A549 (cell line): ENCODE measurements at regions not wholly inside any gene's neighbourhood (a gene's known extent, or its start where the extent isn't known, plus 50 kb on each side); places are given as distances from the start of the nearest gene placed in this dataset.

Source experiments
- ATAC-seq, 2 experiments: fragments of 200-7000 bp in 1 of 2; fragments of >200 bp in 1 of 2; cut with Nextera tagmentation in 1 of 2; cut with Tn5 transposase in 1 of 2; 3 replicates each; pipeline versions ENCODE4 v1.8.0 to v1.9.1; 2018 to 2020; ENCODE audit warnings: mild to moderate bottlenecking in 1 of 2, moderate library complexity in 1 of 2
- CTCF ChIA-PET: fragments of 300-600 bp; sonication (Branson Sonifier 250); formaldehyde crosslinking; extraction: SDS; loops from one replicate; lab custom pipeline; 2021; ENCODE audit warnings: antibody characterized with exemption, inconsistent platforms; lab: Yijun Ruan, JAX
- POLR2A ChIA-PET: fragments of 350-600 bp; formaldehyde crosslinking; extraction: SDS; loops from one replicate; lab custom pipeline; 2021; ENCODE audit warnings: antibody characterized with exemption, inconsistent platforms; lab: Yijun Ruan, JAX
- DNase-seq, 2 experiments: peaks; one replicate each; pipeline versions ENCODE4 v3.0.0 to v3.0.0-alpha.2; 2011 to 2016; ENCODE audit warnings: low read depth in 1 of 2, low spot score in 1 of 2
- FAIRE-seq: peaks from 2 replicates; lab custom pipeline; 2011; peaks lifted over from hg19 to GRCh38; lab: Jason Lieb, UNC
- H3K27ac ChIP-seq, 2 experiments: fragments of >200 bp; sonication (Bioruptor Twin); formaldehyde crosslinking; 3 replicates each; pipeline ENCODE4 v1.5.1; 2016 to 2017
- H3K4me1 ChIP-seq: fragments of >200 bp; sonication (Bioruptor Twin); formaldehyde crosslinking; 3 replicates; pipeline ENCODE4 v1.6.1; 2016
- H3K4me2 ChIP-seq: fragments of >200 bp; sonication (Bioruptor Twin); formaldehyde crosslinking; 3 replicates; pipeline ENCODE4 v1.6.1; 2016
- H3K4me3 ChIP-seq: fragments of >200 bp; sonication (Bioruptor Twin); formaldehyde crosslinking; 3 replicates; pipeline ENCODE4 v1.5.1; 2016
- H3K9me3 ChIP-seq: fragments of >200 bp; sonication (Bioruptor Twin); formaldehyde crosslinking; 3 replicates; pipeline ENCODE4 v1.6.1; 2016
- ATOH8 ChIP-seq: fragments of 250-450 bp; sonication (Bioruptor Pico); IDR thresholded peaks from 2 replicates; pipeline ENCODE4 v1.5.0; 2020; ENCODE audit warnings: low read depth, mild to moderate bottlenecking, moderate library complexity
- CBX2 ChIP-seq: fragments of 200-600 bp; sonication (generic); IDR thresholded peaks from 2 replicates; pipeline ENCODE4 v1.6.1; 2016; ENCODE audit warnings: low read depth, mild to moderate bottlenecking, borderline replicate concordance
- CTCF ChIP-seq: fragments of >200 bp; sonication (Bioruptor Twin); formaldehyde crosslinking; IDR thresholded peaks from 3 replicates; pipeline ENCODE4 v1.5.1; 2016
- EHMT2 ChIP-seq: fragments of 200-600 bp; sonication (generic); IDR thresholded peaks from 2 replicates; pipeline ENCODE4 v1.6.1; 2016; ENCODE audit warnings: antibody characterized with exemption, low read depth, mild to moderate bottlenecking, moderate library complexity
- FOSL2 ChIP-seq, 2 experiments: fragments of 450-650 bp in 1 of 2; fragments of >200 bp in 1 of 2; sonication (Bioruptor Twin) in 1 of 2; formaldehyde crosslinking; IDR thresholded peaks; 2 replicates each; pipeline versions ENCODE4 v1.5.0 to v1.6.1; 2016 to 2020; ENCODE audit warnings: mild to moderate bottlenecking in 1 of 2, moderate library complexity in 1 of 2
- HDAC2 ChIP-seq: fragments of 200-600 bp; sonication (generic); IDR thresholded peaks from 2 replicates; pipeline ENCODE4 v1.6.1; 2016
- HOXA7 ChIP-seq: fragments of 250-450 bp; sonication (Bioruptor Pico); IDR thresholded peaks from 2 replicates; pipeline ENCODE4 v1.5.0; 2020; ENCODE audit warnings: mild to moderate bottlenecking, moderate library complexity
- HOXB13 ChIP-seq: fragments of 250-450 bp; sonication (Bioruptor Pico); IDR thresholded peaks from 2 replicates; pipeline ENCODE4 v1.5.0; 2020; ENCODE audit warnings: low read depth, mild to moderate bottlenecking, moderate library complexity
- JUN ChIP-seq, 2 experiments: fragments of >200 bp; sonication (Bioruptor Twin); formaldehyde crosslinking; IDR thresholded peaks; 2 replicates in 1 of 2; 3 replicates in 1 of 2; pipeline ENCODE4 v1.6.1; 2016 to 2017
- JUNB ChIP-seq: fragments of >200 bp; sonication (Bioruptor Twin); formaldehyde crosslinking; IDR thresholded peaks from 2 replicates; pipeline ENCODE4 v1.6.1; 2016
- KDM1A ChIP-seq: fragments of 200-600 bp; sonication (generic); IDR thresholded peaks from 2 replicates; pipeline ENCODE4 v1.6.1; 2016; ENCODE audit warnings: low read depth, mild to moderate bottlenecking
- MYC ChIP-seq: IDR thresholded peaks from 2 replicates; pipeline ENCODE4 v1.6.1; 2012; ENCODE audit warnings: mild to moderate bottlenecking, inconsistent platforms, low read length, improper control_type of control experiment, borderline replicate concordance
- PBX3 ChIP-seq: IDR thresholded peaks from 2 replicates; pipeline ENCODE4 v1.6.1; 2012
- POLR2AphosphoS2 ChIP-seq: conservative IDR thresholded peaks from 2 replicates; pipeline ENCODE4 v1.6.1; 2012; ENCODE audit warnings: low read length, improper control_type of control experiment, inconsistent platforms
- RARB ChIP-seq: fragments of 250-450 bp; sonication (Bioruptor Pico); IDR thresholded peaks from 2 replicates; pipeline ENCODE4 v1.8.0; 2021; ENCODE audit warnings: mild to moderate bottlenecking, moderate library complexity
- TFCP2L1 ChIP-seq: fragments of 250-450 bp; sonication (Bioruptor Pico); IDR thresholded peaks from 2 replicates; pipeline ENCODE4 v1.5.0; 2021; ENCODE audit warnings: mild to moderate bottlenecking
- ZSCAN20 ChIP-seq: fragments of 250-450 bp; sonication (Bioruptor Pico); IDR thresholded peaks from 2 replicates; pipeline ENCODE4 v1.8.0; 2022; ENCODE audit warnings: mild to moderate bottlenecking, moderate library complexity
- WGBS: methylation state at CpG from one replicate; pipeline ENCODE4 v1.1.6; 2017; ENCODE audit errors: missing lambda C conversion rate; 5-methylcytosine and 5-hydroxymethylcytosine counted together
- TF ChIP-seq, protein P1 (sequence below): fragments of 450-650 bp; IDR thresholded peaks from 2 replicates; pipeline ENCODE4 v1.6.1; 2014; ENCODE audit warnings: antibody characterized with exemption
- TF ChIP-seq, protein P2 (sequence below): fragments of >200 bp; sonication (Bioruptor Twin); formaldehyde crosslinking; IDR thresholded peaks from 3 replicates; pipeline ENCODE4 v1.6.1; 2016
- TF ChIP-seq, protein P3 (sequence below): IDR thresholded peaks from 2 replicates; pipeline ENCODE4 v1.6.1; 2012; ENCODE audit warnings: low read depth, borderline replicate concordance

- CTCF ChIA-PET = no interaction called here
- ATAC-seq (no peak), FAIRE-seq (no peak)
- TF ChIP-seq, protein P1, sequence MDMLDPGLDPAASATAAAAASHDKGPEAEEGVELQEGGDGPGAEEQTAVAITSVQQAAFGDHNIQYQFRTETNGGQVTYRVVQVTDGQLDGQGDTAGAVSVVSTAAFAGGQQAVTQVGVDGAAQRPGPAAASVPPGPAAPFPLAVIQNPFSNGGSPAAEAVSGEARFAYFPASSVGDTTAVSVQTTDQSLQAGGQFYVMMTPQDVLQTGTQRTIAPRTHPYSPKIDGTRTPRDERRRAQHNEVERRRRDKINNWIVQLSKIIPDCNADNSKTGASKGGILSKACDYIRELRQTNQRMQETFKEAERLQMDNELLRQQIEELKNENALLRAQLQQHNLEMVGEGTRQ = no peak
- TF ChIP-seq JUNB (no peak), TFCP2L1 (CRISPR knock-in tag) (no peak), KDM1A (no peak), CBX2 (no peak), EHMT2 (no peak), RARB (CRISPR knock-in tag) (no peak), PBX3 (no peak), JUN (IDR thresholded peaks at IDR 0.05) (no peak), HOXB13 (CRISPR knock-in tag) (no peak), HDAC2 (no peak)
- TF ChIP-seq, all 56 proteins: peak for 0
- Histone ChIP-seq H3K4me1 (no peaks in the 10 kb centered on the region), H3K9me3 (no peaks in the 10 kb centered on the region), H3K4me3 (no peak overlapping the region), H3K4me2 (no peak overlapping the region), H3K27ac (no peak overlapping the region)
- 84% methylated on average over 4 of the region's 4 CpGs for WGBS
- POLR2A ChIA-PET = no interaction called here
- DNase-seq = no peak
Measured at GRCh38 chr13:80055847-80056246, 285.1 kb downstream of the SPRY2 start.

DNA sequence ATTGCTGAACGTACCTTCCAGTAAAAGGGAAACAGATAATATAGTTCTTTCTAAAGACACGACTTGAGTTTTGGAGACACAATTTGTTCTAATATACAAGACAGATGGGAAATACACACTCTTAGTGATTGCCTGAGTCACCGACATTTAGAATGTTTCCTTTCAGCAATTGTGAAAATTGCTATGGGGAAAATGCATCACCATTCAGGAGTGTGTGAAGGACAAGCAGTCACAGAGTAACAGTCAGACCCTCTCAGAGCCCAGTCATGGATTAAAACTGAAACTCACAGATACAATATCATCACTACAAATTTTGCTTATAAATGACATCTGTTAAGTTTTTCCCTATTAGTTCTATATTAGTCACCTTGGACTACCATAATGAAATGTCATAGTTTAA lies 286.1 kb downstream of the SPRY2 start:
- TF ChIP-seq, protein P2, sequence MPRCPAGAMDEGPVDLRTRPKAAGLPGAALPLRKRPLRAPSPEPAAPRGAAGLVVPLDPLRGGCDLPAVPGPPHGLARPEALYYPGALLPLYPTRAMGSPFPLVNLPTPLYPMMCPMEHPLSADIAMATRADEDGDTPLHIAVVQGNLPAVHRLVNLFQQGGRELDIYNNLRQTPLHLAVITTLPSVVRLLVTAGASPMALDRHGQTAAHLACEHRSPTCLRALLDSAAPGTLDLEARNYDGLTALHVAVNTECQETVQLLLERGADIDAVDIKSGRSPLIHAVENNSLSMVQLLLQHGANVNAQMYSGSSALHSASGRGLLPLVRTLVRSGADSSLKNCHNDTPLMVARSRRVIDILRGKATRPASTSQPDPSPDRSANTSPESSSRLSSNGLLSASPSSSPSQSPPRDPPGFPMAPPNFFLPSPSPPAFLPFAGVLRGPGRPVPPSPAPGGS = no peak
- TF ChIP-seq MYC (no peak), FOSL2 (IDR thresholded peaks at IDR 0.05) (no peak), FOSL2 (CRISPR knock-in tag; IDR thresholded peaks at IDR 0.05) (no peak), HOXA7 (CRISPR knock-in tag) (no peak), CTCF (no peak), POLR2AphosphoS2 (no peak), ZSCAN20 (CRISPR knock-in tag) (no peak), ATOH8 (CRISPR knock-in tag) (no peak), PBX3 (no peak)
- TF ChIP-seq, protein P3, sequence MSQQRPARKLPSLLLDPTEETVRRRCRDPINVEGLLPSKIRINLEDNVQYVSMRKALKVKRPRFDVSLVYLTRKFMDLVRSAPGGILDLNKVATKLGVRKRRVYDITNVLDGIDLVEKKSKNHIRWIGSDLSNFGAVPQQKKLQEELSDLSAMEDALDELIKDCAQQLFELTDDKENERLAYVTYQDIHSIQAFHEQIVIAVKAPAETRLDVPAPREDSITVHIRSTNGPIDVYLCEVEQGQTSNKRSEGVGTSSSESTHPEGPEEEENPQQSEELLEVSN = no peak
- DNase-seq (no peak), ATAC-seq (no peak), FAIRE-seq (no peak)
- CTCF ChIA-PET = no interaction called here
- Histone ChIP-seq H3K4me2 (no peak overlapping the region), H3K4me3 (no peak overlapping the region), H3K4me1 (no peaks in the 10 kb centered on the region), H3K27ac (no peak overlapping the region), H3K9me3 (no peaks in the 10 kb centered on the region)
- 86% methylated on average over 3 of the region's 3 CpGs for WGBS
- POLR2A ChIA-PET = no interaction called here
